ENCODE measurements at regions not wholly inside any gene's neighbourhood (a gene's known extent, or its start where the extent isn't known, plus 50 kb on each side); places are given as distances from the start of the nearest gene placed in this dataset.
"Not testable (repeated sequence)": the region's sequence is repeated elsewhere in the genome, so short reads cannot be mapped to it uniquely, and the experiment has no call there.

GRCh38 chr5:6321078-6321477 lies 57.3 kb downstream of the MED10 start:
- peak; percentile 29 for DNase-seq

- DNase-seq: no peak
Observed at GRCh38 chr5:6319116-6319515, 59.2 kb downstream of the MED10 start.

- DNase-seq: no peak
Observed at GRCh38 chr5:6317116-6317798, 61.1 kb downstream of the MED10 start.

- no peak for DNase-seq
Observed at GRCh38 chr5:6315580-6315979, 62.8 kb downstream of the MED10 start.

- no peak for DNase-seq
Observed at GRCh38 chr5:6311568-6312501, 66.5 kb downstream of the MED10 start.

GRCh38 chr5:6309949-6310348 lies 68.4 kb downstream of the MED10 start:
- no peak for DNase-seq

- DNase-seq: no peak
Observed at GRCh38 chr5:6308683-6309082, 69.7 kb downstream of the MED10 start.

- DNase-seq: no peak
Observed at GRCh38 chr5:6307304-6307703, 71.0 kb downstream of the MED10 start.

GRCh38 chr5:6305853-6306252 lies 72.5 kb downstream of the MED10 start:
- no peak for DNase-seq

- no peak for DNase-seq
Observed at GRCh38 chr5:6302684-6303083, 75.7 kb downstream of the MED10 start.

- DNase-seq: no peak
Observed at GRCh38 chr5:6302075-6302474, 76.3 kb downstream of the MED10 start.

GRCh38 chr5:6296524-6296923 lies 81.8 kb downstream of the MED10 start:
- DNase-seq: no peak

- DNase-seq: peak; percentile 30
Observed at GRCh38 chr5:6291961-6292360, 86.4 kb downstream of the MED10 start.

- no peak for DNase-seq
Observed at GRCh38 chr5:6289239-6289638, 89.1 kb downstream of the MED10 start.

GRCh38 chr5:6287176-6287575 lies 91.2 kb downstream of the MED10 start:
- no peak for DNase-seq

GRCh38 chr5:6286404-6286803 lies 91.9 kb downstream of the MED10 start:
- no peak for DNase-seq

- not testable (repeated sequence) for DNase-seq
Observed at GRCh38 chr5:6284491-6284890, 93.9 kb downstream of the MED10 start.

- DNase-seq: no peak
Observed at GRCh38 chr5:6282352-6282751, 96.0 kb downstream of the MED10 start.

GRCh38 chr5:6281818-6282217 lies 96.5 kb downstream of the MED10 start:
- no peak for DNase-seq

GRCh38 chr5:6280425-6281100 lies 97.8 kb downstream of the MED10 start:
- DNase-seq: no peak

GRCh38 chr5:6279607-6280006 lies 98.7 kb downstream of the MED10 start:
- no peak for DNase-seq

GRCh38 chr5:6274846-6275543 lies 103.4 kb downstream of the MED10 start:
- no peak for DNase-seq

- DNase-seq: no peak
Observed at GRCh38 chr5:6273749-6274148, 104.6 kb downstream of the MED10 start.

Data from NCI-H2171 treated with DMSO at 0.1 percent for 48 hours (cell line).